Stimulated activated CD4-positive, alpha-beta T cell treated with anti-CD3 and anti-CD28 coated beads, Interleukin-4, amount 100 ng/mL, for 1 hour (primary cell): ENCODE measurements at regions not wholly inside any gene's neighbourhood (a gene's known extent, or its start where the extent isn't known, plus 50 kb on each side); places are given as distances from the start of the nearest gene placed in this dataset.
"Not testable (repeated sequence)": the region's sequence is repeated elsewhere in the genome, so short reads cannot be mapped to it uniquely, and the experiment has no call there.

ENCODE experiments used
- DNase-seq: peaks from one replicate; pipeline ENCODE4 v3.0.0-alpha.2; 2020

DNA sequence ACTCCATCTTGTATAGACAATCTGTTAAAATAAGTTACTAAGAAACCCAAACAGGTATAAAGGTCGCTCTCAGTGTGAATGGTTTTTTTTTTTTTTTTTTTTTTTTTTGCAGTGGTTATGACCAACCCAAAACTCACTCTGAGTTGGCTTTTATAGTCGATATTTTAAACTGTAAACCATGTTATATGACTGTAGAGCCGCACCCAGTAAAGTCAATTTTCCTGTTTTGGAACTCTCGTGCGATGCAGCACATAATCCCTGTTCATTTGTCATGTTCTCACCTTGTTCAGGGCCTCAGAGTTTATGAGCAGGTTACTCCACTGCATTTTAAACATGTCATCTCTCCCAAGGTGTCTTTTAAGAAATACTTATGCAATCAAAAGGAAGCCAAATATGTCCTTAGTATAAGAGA lies 112.5 kb downstream of the KLF5 start:
- no peak for DNase-seq

DNA sequence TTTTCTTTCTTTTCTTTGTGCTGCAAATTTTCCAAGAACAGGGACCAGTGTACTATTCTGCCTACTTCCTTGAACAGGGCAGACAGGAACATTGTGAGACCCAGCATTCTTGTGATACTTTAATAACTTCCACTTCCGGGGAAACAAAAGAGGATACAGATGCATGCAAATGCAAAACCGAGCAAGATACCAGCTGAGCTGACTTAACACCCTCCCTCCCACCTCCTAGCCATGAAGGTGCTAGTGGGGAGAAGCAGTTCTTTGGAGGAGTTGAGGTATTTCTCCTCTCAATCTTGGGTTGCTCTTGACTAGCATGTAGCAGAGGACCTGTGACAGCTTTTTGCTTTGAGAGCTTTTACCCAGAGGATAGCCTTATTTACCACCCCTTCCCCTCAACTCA lies 111.2 kb downstream of the KLF5 start:
- no peak for DNase-seq

DNA sequence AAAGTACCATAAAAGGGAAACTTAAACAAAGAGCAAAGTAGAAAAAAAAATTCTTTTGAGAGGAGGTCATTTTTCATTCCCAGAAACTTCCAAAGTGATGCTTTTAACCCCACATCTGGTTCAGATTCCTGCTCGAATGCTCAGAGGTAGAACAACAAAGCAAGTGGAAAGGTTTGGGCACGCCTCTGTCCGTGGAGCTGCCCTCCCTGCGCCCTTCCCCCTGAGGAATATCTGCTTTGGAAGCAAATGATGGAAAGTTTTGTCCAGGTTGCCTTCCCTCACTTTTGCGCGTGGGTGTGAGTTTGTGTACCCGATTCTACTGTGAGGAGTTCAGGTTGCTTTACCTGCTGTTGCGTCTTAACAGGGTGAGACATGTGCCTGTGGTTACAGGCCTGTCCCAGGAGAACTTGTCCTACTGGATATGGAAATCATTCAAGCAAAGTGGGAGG lies 110.2 kb downstream of the KLF5 start:
- DNase-seq, result no peak

DNA sequence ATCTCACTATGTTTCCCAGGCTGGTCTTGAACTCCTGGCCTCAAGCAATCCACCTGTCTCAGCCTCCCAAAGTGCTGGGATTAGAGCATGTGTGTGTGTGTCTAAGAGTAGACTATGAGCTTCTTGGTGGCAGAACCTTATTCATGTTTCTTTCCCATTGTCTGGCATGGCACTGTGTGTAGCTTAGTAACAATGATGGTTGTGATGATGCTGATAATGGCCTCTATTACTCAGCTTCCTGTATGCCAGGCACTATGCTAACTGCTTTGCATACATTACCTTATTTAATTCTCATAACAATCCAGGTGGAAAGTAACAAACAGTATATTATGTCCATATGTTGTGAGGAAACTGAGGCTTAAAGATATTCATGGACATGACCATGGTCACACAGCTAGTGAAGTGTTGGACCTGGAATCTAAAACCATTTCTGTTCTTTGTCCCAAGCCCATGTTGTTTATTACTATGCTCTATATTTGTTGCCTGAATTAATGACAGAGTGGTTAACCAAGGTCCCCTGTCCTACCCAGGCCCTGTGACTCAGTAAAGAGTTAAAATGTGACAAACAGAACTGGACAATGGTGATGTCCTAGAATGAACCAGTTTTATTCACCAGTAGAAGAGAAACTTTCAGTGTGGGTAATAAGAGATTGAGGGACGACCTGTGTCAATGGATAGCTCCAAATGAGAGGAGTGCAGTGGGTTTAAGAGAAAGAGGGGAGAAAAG lies 109.6 kb downstream of the KLF5 start:
- no peak for DNase-seq

DNA sequence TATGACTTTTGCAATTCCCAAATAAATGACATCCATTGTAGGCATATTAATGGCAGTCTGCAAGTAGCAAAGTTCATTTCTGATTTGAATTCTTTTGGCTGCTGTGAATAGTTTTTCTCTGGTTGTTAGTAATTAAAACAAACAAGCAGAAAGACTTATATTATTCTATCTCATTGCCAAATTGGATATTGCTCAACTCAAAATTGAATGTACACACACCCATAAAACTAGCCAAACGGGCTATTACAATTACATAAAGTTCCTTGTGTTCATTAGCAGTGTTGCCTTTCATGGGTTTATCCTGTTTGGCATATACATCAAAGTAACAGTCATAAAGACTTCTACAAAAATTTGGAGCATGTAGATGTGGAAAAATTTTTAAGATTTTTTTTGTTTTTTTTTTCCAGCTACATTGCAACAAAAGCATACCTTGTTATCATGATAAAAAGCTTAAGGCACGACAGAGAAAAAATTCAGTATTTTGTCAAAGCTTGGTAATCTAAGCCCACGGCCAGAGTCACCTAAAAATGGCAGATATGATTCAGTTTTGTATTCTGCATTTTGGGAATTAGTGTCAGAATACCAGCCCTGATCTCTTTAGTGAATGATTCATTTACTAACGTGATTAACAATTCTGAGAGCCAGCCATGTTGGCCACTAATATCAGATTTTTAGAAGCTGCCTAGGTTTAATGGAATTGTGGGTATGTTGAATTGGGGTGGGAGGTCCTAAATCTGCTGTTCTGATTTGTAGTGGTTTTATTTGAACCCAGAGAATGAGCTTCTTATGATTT lies 108.4 kb downstream of the KLF5 start:
- no peak for DNase-seq

DNA sequence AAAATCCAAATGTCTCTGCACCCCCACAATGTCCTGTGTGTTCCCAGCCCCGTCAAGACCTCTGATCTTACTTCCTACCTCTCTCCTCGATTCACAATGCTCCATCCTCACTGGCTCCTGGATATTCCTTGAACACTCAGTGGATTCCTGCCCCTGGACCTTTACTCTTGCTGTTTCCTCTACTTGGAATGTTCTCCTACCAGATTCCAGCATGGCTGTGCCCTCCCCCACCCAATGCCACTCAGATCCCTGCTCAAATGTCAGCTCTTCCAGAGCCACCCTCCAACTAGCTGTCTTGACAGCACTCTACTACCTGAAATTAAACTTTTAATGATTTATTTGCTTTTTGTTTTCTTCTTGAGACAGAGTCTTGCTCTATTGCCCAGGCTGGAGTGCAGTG lies 107.4 kb downstream of the KLF5 start:
- DNase-seq, result no peak

DNA sequence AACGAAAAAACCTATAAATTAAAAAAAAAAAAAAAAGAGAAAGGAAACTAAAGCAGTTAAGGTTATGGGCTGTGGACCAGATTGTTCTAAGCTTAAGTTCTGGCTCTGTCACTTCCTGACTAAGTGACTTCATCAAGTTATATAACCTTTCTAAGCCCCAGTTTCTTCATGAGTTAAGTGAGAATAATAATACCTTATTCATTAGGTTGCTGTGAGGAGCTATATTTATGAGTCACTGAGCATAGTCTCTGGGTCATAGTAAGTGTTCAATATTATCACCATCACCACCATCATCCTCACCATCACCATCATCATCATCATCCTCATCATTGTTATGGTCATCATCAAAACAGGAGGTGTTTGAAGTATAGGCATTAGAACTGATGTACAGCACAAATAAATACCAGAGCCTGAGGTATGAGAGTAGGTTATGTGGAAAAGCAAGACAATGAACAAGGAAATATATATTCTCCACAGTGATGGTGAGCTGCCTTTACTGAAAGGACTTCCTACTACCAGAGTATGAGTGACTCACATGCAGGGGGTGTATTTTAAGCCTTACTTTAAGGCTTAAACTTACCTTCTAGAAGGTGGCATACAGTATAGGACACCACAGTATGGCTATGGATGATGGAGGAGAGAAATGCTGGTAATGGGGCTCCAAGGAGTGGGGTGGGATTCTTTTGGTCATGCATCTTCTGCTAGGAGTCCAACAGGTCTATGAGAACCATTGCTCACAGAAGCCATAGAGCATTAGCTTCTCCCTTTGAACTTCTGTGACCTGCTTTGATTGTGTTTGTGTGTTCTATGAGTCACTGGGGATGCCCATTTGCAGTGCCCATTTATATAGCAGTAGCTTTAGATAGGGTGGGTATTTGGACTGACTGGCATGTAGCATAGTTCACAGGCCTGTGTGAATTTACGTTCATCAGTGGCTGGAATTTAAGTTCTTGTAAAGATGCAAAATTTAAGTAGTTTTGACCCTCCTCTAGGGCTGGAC lies 104.4 kb downstream of the KLF5 start:
- DNase-seq, result no peak

DNA sequence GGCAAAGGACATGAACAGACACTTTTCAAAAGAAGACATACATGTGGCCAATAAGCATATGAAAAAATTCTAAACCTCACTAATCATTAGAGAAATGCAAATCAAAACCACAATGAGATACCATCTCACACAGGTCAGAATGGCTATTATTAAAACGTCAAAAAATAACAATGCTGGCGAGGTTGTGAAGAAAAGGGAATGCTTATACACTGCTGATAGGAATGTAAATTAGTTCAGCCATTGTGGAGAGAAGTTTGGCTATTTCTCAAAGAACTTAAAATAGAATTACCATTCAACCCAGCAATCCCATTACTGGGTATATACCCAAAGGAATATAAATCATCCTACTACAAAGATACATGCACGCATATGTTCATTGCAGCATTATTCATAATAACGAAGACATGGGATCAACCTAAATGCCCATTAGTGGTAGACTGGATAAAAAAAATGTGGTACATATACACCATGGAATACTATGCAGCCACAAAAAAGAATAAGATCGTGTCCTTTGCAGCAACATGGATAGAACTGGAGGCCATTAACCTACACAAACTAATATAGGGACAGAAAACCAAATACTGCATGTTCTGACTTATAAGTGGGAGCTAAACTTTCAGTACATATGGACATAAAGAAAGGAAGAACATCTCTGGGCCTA lies 101.7 kb downstream of the KLF5 start:
- not testable (repeated sequence) for DNase-seq

DNA sequence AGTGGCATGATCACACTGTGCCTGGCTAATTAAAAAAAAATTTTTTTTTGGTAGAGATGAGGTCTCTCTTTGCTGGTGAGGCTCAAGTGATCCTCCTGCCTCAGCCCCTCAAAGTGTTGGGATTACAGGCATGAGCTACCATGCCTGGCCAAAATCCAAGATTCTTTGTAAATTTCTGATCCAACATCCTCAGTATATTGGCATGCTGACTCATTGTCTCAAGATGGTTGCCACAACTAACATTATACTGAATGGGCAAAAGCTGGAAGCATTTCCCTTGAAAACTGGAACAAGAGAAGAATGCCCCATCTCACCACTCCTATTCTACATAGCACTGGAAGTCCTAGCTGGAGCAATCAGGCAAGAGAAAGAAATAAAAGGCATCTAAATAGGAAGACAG lies 100.0 kb downstream of the KLF5 start:
- no peak for DNase-seq

DNA sequence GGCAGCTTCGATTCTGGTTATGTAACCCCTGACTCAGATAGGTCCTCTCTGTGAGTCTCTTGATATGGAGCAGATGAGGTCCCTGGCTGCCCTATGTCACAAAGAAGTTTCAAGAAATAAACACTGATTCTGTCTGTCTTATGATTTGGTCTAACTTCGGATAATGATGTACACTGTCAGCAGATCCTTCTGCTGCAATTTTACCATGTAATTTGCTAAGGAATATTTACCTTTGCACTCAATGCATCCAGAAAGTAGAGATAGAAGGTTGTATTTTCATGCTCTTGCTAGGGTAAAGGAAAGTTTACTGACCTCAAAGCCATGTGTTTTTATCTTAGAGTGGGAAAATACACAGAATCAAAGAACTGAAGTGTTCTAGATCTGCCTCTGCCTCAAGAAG lies 98.2 kb downstream of the KLF5 start:
- no peak for DNase-seq

DNA sequence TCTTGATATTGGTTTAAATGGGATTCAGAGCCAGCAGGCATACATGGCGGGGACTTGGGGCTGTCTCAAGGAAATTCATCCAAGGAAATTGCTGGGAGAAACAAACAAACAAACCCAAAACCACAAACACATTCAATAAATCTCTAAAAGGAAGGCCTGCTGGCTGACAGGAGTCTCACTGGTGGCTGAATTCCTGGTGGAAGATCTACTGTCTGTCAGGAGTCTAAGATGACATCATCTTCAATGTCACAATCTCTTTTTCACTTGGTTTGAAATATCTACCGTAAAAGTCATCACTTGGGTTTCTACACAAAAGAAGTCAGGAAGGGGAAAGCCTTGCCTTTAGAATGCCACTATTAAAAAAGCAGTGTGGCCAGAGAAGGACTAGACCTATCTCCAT lies 87.9 kb downstream of the KLF5 start:
- no peak for DNase-seq

DNA sequence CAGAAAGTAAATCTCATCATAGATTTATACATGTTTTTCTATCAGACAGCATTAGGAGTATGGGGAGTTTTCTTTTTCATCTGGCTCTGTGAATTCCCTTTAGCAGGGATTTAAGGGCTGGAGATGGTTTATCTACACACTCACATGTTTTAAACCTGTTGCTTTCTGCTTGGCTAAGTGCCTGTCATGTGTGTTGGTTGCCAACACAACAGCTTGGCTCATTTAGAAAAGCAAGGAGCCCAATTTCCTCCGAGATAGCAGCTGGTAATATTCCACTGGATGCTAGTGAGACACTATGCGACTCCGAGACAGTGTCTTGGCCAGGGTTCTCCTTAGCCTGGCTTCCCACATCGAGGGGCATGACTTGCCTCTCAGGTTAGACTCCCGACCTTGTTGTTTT lies 83.3 kb downstream of the KLF5 start:
- no peak for DNase-seq

DNA sequence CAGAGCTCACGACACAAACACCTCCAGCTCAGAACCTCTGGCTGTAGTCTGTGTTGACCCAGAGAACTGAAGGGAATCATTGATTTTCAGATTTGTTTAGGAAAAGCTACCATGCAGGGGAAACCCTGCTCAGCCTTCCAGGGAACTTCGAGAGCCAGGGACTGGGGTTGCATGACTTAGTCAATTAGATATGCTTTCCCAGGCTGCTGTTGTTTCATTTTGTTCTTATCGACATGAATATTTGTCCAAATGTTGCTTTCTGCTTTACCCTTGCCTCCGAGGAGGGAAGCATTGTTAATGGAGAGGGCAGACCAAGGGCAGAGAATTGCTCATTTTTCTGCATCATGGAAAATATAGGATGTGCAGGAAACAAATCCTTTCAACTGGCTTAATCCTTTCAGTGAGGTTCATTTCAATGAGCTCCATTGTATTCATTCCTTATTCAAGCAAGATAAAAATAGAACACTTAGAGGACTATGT lies 82.5 kb downstream of the KLF5 start:
- DNase-seq, result no peak

DNA sequence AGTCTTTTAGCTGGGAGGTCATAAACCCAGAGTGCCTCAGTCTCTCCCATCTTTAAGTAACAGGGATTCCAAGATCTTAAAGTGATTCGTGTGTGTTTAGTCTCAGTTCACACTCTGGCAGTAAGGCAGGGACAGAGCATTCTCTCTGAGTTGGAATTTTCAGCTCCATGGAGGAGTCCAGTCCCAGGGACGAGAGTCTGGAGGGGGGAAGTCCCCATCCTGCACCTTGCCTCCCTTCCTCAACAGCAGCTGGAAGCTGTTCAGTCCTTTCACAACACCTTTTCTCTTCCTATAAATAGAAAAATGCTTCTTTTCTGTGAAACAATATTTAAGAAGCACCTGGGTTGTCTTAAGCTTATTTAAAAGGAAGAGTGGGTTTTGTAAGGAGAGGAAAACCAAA lies 82.0 kb downstream of the KLF5 start:
- no peak for DNase-seq

DNA sequence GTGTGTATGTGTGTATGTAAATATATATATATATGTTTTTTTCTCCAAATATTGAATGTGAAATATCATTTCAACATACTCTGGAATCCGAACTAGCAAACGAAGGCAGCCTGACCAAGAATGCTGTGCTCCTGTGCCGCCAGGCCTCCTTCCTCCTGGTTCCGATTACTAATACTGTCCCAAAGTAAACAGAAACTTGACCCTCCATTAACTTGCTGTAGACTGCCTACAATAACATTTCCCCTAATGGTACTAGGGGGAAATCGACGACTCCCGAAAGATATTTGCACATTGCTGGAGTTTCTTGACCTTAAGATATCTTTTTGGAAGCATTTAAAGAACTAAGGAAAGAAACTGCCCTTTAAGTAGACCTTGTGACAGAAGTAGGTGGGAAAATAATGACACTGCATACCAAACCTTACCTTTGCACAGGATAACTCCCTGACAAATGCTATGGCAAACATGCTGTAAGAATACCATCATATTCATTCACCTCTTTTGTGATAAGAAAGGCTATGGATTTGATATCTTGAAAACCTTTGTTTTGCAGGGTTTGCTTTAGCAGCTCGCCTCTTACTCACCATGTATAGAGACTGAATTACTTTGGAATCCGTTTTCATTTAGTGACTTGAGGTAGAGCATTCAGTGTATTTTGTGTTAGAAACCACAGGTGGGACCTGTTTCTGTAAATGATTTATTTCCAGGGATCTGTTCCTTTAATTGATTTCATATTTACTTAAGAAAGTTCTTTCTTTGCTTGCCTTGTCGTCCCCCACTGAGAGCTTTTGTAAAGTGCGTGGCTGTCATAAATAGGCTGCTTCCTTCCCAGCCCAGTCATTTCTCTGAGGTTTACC lies 80.1 kb downstream of the KLF5 start:
- DNase-seq, result no peak

DNA sequence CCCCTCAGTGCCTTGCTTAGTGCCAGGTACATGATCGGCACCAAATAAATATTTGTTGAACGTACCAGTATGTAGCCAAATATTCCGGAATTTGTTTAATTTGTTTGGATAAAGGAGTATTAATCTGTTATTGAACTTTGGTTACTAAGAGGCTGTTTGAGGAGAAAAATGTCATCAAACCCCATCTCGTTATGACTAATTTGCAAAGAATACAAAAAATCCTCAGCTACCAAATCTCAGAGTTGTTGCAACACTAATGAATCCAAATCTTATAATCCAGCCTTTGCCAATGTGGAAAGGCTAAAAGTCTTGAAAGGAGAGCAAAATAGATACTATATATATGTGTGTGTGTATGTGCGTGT lies 79.5 kb downstream of the KLF5 start:
- DNase-seq, result no peak

DNA sequence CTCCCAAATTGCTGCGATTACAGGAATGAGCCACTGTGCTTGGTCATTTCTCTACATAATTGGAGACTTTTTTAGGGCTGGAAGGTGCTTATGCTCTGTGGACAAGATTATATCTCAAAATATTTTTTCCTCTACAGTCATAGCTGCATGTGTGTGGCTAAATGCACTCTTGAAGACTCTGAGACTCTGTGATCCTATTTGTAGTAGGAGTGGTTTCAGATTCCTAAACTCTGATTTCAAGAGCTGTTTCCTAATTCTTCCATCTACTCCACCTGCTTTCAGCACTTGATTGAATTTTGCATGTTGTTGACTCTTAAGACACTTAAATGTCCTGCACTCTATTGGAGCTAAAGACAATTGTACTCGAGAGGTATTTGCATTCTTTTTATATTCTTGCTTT lies 78.0 kb downstream of the KLF5 start:
- no peak for DNase-seq

DNA sequence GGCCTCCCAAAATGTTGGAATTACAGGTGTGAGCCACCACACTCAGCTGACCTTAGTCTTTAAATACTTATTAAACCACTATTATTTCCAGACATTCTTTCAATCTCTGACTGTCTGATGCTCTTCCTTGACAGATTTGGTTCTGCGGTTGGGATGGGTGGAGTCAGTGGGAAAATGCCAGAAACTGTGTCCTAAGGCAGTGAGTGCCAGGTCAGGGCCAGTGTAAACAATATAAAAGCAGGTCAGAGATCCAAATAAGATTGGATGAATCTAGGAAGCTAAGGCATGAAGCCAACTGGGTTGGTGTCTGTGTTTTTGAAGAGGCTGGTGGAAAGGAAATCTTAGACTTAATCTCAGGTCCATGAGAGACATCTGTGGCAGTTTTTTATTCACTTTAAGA lies 74.7 kb downstream of the KLF5 start:
- no peak for DNase-seq

DNA sequence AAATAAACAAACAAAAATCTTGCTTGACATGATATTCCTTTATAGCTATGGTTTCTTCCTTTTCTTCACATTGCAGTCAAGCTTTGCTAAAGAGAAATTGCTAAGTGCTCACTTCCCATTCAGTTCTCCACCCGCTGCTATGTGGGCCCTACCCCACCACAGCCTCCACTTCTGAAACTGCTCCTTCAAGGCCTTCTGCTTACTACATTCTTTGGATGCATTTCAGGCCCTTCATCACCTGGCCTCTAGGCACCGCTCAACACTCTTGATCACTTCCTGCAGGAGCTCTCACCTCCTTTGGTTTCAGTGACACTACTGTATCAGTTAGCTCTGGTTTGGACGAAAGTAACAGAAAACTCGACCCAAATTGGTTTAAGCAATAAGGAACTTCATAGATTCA lies 72.4 kb downstream of the KLF5 start:
- no peak for DNase-seq

DNA sequence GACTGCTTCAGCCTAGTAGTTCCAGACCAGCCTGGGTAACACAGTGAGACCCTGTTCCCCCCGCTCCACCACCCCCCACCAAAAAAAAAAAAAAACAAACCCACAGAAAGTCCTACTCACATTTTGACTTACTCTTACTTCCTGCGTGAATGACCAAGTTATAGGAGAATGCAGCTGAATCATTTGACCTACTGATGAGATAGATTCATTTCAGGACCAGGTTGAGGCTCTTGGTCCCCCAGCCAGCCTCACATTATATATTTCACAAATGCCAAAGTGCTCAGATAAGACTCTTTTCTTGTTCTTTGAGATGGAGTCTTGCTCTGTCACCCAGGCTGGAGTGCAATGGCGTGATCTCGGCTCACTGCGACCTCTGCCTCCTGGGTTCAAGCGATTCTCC lies 70.2 kb downstream of the KLF5 start:
- DNase-seq, result no peak
